ENCODE measurements at regions not wholly inside any gene's neighbourhood (a gene's known extent, or its start where the extent isn't known, plus 50 kb on each side); places are given as distances from the start of the nearest gene placed in this dataset.

DNA sequence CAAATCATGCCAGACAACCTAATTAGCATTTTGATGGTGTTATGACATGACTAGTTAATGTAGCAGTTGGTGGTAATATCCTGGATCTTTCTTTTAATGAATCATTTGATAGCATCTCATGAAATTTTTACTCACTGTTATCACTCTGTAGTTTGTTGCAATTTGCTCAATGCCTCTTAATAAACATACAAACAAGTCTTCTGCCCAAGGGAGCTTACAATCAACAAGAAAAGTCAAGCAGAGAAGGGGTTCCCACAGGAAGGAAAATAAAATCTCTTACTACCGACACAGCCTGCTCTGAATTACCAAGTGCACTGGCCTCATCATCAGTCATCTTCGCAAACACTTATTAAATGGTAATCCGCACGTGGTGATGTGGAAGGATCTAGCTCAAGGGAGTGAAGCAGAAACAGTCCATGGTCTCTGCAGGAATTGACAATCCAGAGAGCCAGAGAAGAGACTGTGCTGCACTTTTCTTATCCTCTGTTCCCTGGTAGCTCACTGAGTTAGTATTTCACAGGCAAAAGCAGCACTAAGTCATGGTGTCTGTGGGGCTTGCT is 263.5 kb downstream of the EPHA4 start:
- H4K20me1 ChIP-seq (ENCODE audit: control insufficient read depth, insufficient read depth, insufficient read length) = no peaks in the 10 kb centered on the region
- no peak overlapping the region for H3K4me2 ChIP-seq (ENCODE audit: insufficient read depth, insufficient read length, low read length)
- H3T11ph ChIP-seq (ENCODE audit: low read length) = no peak overlapping the region
- H3K4me3 Mint-ChIP-seq = no peak overlapping the region
- H4K5ac ChIP-seq (ENCODE audit: insufficient read length, low read depth, low read length) = no peak overlapping the region
- H3K9me3 Mint-ChIP-seq = no peaks in the 10 kb centered on the region
- TF ChIP-seq, protein P1, sequence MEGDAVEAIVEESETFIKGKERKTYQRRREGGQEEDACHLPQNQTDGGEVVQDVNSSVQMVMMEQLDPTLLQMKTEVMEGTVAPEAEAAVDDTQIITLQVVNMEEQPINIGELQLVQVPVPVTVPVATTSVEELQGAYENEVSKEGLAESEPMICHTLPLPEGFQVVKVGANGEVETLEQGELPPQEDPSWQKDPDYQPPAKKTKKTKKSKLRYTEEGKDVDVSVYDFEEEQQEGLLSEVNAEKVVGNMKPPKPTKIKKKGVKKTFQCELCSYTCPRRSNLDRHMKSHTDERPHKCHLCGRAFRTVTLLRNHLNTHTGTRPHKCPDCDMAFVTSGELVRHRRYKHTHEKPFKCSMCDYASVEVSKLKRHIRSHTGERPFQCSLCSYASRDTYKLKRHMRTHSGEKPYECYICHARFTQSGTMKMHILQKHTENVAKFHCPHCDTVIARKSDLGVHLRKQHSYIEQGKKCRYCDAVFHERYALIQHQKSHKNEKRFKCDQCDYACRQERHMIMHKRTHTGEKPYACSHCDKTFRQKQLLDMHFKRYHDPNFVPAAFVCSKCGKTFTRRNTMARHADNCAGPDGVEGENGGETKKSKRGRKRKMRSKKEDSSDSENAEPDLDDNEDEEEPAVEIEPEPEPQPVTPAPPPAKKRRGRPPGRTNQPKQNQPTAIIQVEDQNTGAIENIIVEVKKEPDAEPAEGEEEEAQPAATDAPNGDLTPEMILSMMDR (conservative IDR thresholded peaks at IDR 0.05) = no peak
- H3K27me3 ChIP-seq (ENCODE audit: insufficient read depth, low read length) = no peaks in the 10 kb centered on the region
- H2BK120ac ChIP-seq (ENCODE audit: low read depth, low read length, poor library complexity, severe bottlenecking) = no peak overlapping the region
- no peak overlapping the region for H2BK20ac ChIP-seq (ENCODE audit: low read depth, low read length, poor library complexity, severe bottlenecking)
- no peaks in the 10 kb centered on the region for H3K23me2 ChIP-seq (ENCODE audit: insufficient read length, low read depth, low read length, poor library complexity, severe bottlenecking)
- H3K18ac ChIP-seq (ENCODE audit: insufficient read length, low read depth, low read length) = no peak overlapping the region
- H3K4ac ChIP-seq (ENCODE audit: low read depth, low read length) = no peak overlapping the region
- H4K8ac ChIP-seq (replicated peaks; ENCODE audit: insufficient read length, low read depth, low read length) = no peak overlapping the region
- H2BK12ac ChIP-seq (ENCODE audit: insufficient read length, low read depth, low read length) = no peak overlapping the region
- no peaks in the 10 kb centered on the region for H3K79me1 ChIP-seq (ENCODE audit: insufficient read depth, low read depth, low read length, poor library complexity, severe bottlenecking)
- no peak overlapping the region for H3K14ac ChIP-seq (ENCODE audit: insufficient read depth, low read length)
- H3K79me2 ChIP-seq (ENCODE audit: insufficient read depth, low read length) = no peaks in the 10 kb centered on the region
- H3K9me3 ChIP-seq (ENCODE audit: control insufficient read depth, low read depth, low read length) = no peaks in the 10 kb centered on the region
- H3K9ac ChIP-seq (ENCODE audit: extremely low read depth, insufficient read length, low read length) = no peak overlapping the region
- H2BK15ac ChIP-seq (ENCODE audit: low read depth, low read length) = no peak overlapping the region
- H3K27ac ChIP-seq (ENCODE audit: insufficient read length, low read depth, low read length) = no peak overlapping the region
- H2AFZ ChIP-seq (ENCODE audit: low read length) = no peak overlapping the region
- no peaks in the 10 kb centered on the region for H3K27me3 Mint-ChIP-seq (ENCODE audit: low read depth)
- H3K27ac Mint-ChIP-seq = no peak overlapping the region; a peak in 1 of 7 replicates
- H3K36me3 Mint-ChIP-seq (ENCODE audit: insufficient read depth in 1 of 3, low read depth in 3 of 3) = no peaks in the 10 kb centered on the region
- H3K23ac ChIP-seq (ENCODE audit: insufficient read length, low read depth, low read length) = no peak overlapping the region
- no peak for DNase-seq
- WGBS (ENCODE audit: extremely low coverage, insufficient read length, low lambda C conversion rate) = no CpG with 5 or more reads among the region's 4 CpGs
- H3K56ac ChIP-seq (ENCODE audit: insufficient read length, low read depth, low read length) = no peak overlapping the region
- no peak overlapping the region for H4K91ac ChIP-seq (ENCODE audit: insufficient read length, low read depth, low read length)
- H3K4me1 Mint-ChIP-seq = peaks cover 14 to 25% of the 10 kb centered on the region in 2 experiments
- no peaks in the 10 kb centered on the region for H3K4me1 ChIP-seq (ENCODE audit: insufficient read depth, low read length)
- H2BK5ac ChIP-seq (ENCODE audit: insufficient read length, low read length) = no peak overlapping the region
- no peak overlapping the region for H2AK5ac ChIP-seq (ENCODE audit: insufficient read length, low read length)
